ENCODE measurements at regions not wholly inside any gene's neighbourhood (a gene's known extent, or its start where the extent isn't known, plus 50 kb on each side); places are given as distances from the start of the nearest gene placed in this dataset.

DNA sequence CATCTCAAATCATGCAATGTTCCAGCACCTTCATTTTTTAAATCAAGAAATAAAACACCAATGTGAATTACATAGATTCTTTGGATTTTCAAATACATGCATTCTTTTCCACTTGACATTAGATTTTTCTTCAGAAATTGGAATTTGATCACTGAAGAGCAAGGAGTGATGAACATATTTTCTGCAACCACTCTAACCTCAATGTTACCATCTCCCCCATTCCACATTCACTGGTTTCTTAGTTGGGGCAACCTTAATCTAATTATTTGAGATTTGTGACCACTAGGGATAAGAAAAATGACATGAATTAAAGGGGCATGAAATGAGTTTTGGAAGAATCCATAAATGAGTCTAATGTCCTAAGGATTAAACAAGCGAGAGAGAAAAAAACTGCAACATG is 168.7 kb upstream of the NR5A2 start:
- TF ChIP-seq, protein P1, sequence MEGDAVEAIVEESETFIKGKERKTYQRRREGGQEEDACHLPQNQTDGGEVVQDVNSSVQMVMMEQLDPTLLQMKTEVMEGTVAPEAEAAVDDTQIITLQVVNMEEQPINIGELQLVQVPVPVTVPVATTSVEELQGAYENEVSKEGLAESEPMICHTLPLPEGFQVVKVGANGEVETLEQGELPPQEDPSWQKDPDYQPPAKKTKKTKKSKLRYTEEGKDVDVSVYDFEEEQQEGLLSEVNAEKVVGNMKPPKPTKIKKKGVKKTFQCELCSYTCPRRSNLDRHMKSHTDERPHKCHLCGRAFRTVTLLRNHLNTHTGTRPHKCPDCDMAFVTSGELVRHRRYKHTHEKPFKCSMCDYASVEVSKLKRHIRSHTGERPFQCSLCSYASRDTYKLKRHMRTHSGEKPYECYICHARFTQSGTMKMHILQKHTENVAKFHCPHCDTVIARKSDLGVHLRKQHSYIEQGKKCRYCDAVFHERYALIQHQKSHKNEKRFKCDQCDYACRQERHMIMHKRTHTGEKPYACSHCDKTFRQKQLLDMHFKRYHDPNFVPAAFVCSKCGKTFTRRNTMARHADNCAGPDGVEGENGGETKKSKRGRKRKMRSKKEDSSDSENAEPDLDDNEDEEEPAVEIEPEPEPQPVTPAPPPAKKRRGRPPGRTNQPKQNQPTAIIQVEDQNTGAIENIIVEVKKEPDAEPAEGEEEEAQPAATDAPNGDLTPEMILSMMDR (IDR thresholded peaks at IDR 0.05) = no peak
- TF ChIP-seq POLR2A (IDR thresholded peaks at IDR 0.05; ENCODE audit: low read depth) (no peak), EP300 (IDR thresholded peaks at IDR 0.05) (no peak)
